ENCODE measurements at regions not wholly inside any gene's neighbourhood (a gene's known extent, or its start where the extent isn't known, plus 50 kb on each side); places are given as distances from the start of the nearest gene placed in this dataset.

DNA sequence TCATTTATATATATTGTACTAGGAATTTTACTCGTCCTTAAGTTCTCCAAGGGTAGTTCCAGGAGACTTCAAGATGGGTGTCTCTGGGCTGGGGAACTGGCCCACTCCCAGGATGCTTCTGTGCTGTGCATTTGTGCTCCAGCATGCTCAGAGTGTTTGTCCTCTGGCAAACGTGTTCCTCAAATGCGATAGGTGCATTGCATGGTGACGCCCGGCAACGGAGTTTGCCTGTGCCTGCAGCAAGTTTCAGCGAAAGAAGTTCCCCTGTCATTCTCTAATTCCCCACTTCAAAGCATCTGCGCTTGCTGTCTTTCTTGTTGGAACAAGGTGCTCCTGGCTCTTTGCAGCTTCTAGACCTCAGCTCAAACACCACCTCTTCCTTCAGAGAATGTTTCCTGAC lies 465.1 kb downstream of the GALR1 start:
- ATAC-seq: no peak
- TF ChIP-seq ISL1 (CRISPR knock-in tag; IDR thresholded peaks at IDR 0.05) (no peak), CSRNP3 (CRISPR knock-in tag; IDR thresholded peaks at IDR 0.05) (no peak), GLIS3 (CRISPR knock-in tag; IDR thresholded peaks at IDR 0.05) (no peak), ESRRG (CRISPR knock-in tag; IDR thresholded peaks at IDR 0.05) (no peak), ZNF70 (CRISPR knock-in tag; IDR thresholded peaks at IDR 0.05) (no peak), ZFP3 (CRISPR knock-in tag; IDR thresholded peaks at IDR 0.05) (no peak)

DNA sequence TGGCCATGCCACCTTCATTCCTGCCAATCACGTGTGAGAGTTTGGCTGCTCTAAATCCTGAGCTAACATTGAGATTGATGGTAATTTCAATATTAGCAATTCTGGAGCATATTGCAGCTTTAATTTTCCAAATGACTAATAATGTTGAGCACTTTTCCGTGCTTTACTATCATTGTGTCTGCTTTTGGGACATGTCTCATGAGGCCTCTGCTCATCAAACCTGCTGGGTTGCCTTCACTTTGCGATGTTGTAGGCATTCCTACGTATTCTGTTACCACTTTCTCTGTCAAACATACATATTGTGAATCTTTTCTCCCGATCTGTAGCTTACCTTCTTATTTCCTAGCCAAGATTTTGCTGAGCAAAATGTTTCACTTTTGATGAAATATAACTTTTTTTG lies 466.6 kb downstream of the GALR1 start:
- TF ChIP-seq ZNF565 (CRISPR knock-in tag; conservative IDR thresholded peaks at IDR 0.05; ENCODE audit: low read depth): no peak
- TF ChIP-seq CREB5 (CRISPR knock-in tag; IDR thresholded peaks at IDR 0.05; ENCODE audit: low read depth): no peak
- TF ChIP-seq TCF4 (CRISPR knock-in tag; IDR thresholded peaks at IDR 0.05; ENCODE audit: borderline replicate concordance): no peak
- no peak for TF ChIP-seq ZFP30 (CRISPR knock-in tag; IDR thresholded peaks at IDR 0.05)
- no peak for TF ChIP-seq PATZ1 (CRISPR knock-in tag; IDR thresholded peaks at IDR 0.05; ENCODE audit: borderline replicate concordance)
- TF ChIP-seq ISL1 (CRISPR knock-in tag; IDR thresholded peaks at IDR 0.05): no peak
- TF ChIP-seq ZC3H10 (CRISPR knock-in tag; IDR thresholded peaks at IDR 0.05): no peak
- TF ChIP-seq OSR1 (CRISPR knock-in tag; IDR thresholded peaks at IDR 0.05): no peak
- TF ChIP-seq SNAI2 (CRISPR knock-in tag; IDR thresholded peaks at IDR 0.05): no peak
- no peak for TF ChIP-seq PPARA (CRISPR knock-in tag; IDR thresholded peaks at IDR 0.05; ENCODE audit: borderline replicate concordance)
- TF ChIP-seq, protein P1, sequence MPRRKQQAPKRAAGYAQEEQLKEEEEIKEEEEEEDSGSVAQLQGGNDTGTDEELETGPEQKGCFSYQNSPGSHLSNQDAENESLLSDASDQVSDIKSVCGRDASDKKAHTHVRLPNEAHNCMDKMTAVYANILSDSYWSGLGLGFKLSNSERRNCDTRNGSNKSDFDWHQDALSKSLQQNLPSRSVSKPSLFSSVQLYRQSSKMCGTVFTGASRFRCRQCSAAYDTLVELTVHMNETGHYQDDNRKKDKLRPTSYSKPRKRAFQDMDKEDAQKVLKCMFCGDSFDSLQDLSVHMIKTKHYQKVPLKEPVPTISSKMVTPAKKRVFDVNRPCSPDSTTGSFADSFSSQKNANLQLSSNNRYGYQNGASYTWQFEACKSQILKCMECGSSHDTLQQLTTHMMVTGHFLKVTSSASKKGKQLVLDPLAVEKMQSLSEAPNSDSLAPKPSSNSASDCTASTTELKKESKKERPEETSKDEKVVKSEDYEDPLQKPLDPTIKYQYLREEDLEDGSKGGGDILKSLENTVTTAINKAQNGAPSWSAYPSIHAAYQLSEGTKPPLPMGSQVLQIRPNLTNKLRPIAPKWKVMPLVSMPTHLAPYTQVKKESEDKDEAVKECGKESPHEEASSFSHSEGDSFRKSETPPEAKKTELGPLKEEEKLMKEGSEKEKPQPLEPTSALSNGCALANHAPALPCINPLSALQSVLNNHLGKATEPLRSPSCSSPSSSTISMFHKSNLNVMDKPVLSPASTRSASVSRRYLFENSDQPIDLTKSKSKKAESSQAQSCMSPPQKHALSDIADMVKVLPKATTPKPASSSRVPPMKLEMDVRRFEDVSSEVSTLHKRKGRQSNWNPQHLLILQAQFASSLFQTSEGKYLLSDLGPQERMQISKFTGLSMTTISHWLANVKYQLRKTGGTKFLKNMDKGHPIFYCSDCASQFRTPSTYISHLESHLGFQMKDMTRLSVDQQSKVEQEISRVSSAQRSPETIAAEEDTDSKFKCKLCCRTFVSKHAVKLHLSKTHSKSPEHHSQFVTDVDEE (CRISPR knock-in tag; IDR thresholded peaks at IDR 0.05): no peak
- no peak for TF ChIP-seq POU6F1 (CRISPR knock-in tag; IDR thresholded peaks at IDR 0.05; ENCODE audit: borderline replicate concordance, low read depth)
- TF ChIP-seq ZNF8 (CRISPR knock-in tag; IDR thresholded peaks at IDR 0.05): no peak
- no peak for TF ChIP-seq RARB (CRISPR knock-in tag; IDR thresholded peaks at IDR 0.05)
- no peak for TF ChIP-seq ESRRG (CRISPR knock-in tag; IDR thresholded peaks at IDR 0.05)
- no peak for TF ChIP-seq GLIS3 (CRISPR knock-in tag; IDR thresholded peaks at IDR 0.05)
- no peak for TF ChIP-seq ARNTL (CRISPR knock-in tag; IDR thresholded peaks at IDR 0.05; ENCODE audit: borderline replicate concordance, low read depth)
- no peak for TF ChIP-seq CSDC2 (CRISPR knock-in tag; IDR thresholded peaks at IDR 0.05)
- TF ChIP-seq TOX (CRISPR knock-in tag; IDR thresholded peaks at IDR 0.05; ENCODE audit: borderline replicate concordance): no peak
- TF ChIP-seq BACH2 (CRISPR knock-in tag; IDR thresholded peaks at IDR 0.05; ENCODE audit: borderline replicate concordance): no peak
- ATAC-seq: no peak
